SU-DHL-6 (cell line): ENCODE measurements at regions not wholly inside any gene's neighbourhood (a gene's known extent, or its start where the extent isn't known, plus 50 kb on each side); places are given as distances from the start of the nearest gene placed in this dataset.

Experiments
- CTCF ChIP-seq: fragments of 200-600 bp; sonication (generic); IDR thresholded peaks from one replicate; pipeline ENCODE4 v1.5.1; 2017; ENCODE audit warnings: antibody characterized with exemption, mild to moderate bottlenecking, low read length, moderate library complexity; ENCODE audit not compliant: insufficient read depth, poor library complexity, severe bottlenecking
- EZH2phosphoT487 ChIP-seq: fragments of 200-600 bp; sonication (generic), shearing (Covaris generic); conservative IDR thresholded peaks from 2 replicates; pipeline ENCODE4 v1.6.1; 2018; ENCODE audit warnings: mild to moderate bottlenecking, antibody characterized with exemption, low read length, moderate library complexity, mixed read lengths

DNA sequence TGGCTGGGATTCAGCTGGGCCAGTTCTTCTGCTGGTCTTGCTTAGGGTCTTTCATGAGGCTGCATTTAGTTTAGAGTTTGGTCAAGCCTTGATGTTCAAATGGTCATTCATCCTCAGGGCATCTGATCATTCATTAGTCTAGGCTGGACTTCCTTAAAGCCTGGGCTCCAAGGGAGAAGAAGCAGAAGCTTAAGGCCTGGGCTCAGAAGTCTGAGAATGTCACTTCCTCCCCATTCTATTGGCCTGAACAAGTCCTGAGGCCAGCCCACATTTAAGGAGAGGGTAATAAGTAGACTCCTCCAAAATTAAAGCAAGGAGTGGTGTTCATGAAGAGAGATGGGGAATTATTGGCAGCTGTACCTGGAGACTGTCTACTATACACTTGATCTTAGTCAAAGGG is 193.2 kb upstream of the HABP2 start:
- no peak for TF ChIP-seq EZH2phosphoT487
- no peak for TF ChIP-seq CTCF
